ENCODE measurements at regions not wholly inside any gene's neighbourhood (a gene's known extent, or its start where the extent isn't known, plus 50 kb on each side); places are given as distances from the start of the nearest gene placed in this dataset.

- TF ChIP-seq, protein P1, sequence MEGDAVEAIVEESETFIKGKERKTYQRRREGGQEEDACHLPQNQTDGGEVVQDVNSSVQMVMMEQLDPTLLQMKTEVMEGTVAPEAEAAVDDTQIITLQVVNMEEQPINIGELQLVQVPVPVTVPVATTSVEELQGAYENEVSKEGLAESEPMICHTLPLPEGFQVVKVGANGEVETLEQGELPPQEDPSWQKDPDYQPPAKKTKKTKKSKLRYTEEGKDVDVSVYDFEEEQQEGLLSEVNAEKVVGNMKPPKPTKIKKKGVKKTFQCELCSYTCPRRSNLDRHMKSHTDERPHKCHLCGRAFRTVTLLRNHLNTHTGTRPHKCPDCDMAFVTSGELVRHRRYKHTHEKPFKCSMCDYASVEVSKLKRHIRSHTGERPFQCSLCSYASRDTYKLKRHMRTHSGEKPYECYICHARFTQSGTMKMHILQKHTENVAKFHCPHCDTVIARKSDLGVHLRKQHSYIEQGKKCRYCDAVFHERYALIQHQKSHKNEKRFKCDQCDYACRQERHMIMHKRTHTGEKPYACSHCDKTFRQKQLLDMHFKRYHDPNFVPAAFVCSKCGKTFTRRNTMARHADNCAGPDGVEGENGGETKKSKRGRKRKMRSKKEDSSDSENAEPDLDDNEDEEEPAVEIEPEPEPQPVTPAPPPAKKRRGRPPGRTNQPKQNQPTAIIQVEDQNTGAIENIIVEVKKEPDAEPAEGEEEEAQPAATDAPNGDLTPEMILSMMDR (IDR thresholded peaks at IDR 0.05; ENCODE audit: low read depth, low read length) = no peak
- H3K9me3 ChIP-seq (ENCODE audit: severe bottlenecking) = no peaks in the 10 kb centered on the region
- H3K4me3 ChIP-seq (ENCODE audit: low read depth, low read length) = no peak overlapping the region
- no peak for DNase-seq
- H3K27ac ChIP-seq = no peak overlapping the region
- no peaks in the 10 kb centered on the region for H3K36me3 ChIP-seq
- H3K27me3 ChIP-seq (ENCODE audit: insufficient read depth, low read depth, severe bottlenecking) = peaks cover 63% of the 10 kb centered on the region
These were observed 93.1 kb upstream of the PKP2 start for GRCh38 chr12:32989705-32990104.

DNA sequence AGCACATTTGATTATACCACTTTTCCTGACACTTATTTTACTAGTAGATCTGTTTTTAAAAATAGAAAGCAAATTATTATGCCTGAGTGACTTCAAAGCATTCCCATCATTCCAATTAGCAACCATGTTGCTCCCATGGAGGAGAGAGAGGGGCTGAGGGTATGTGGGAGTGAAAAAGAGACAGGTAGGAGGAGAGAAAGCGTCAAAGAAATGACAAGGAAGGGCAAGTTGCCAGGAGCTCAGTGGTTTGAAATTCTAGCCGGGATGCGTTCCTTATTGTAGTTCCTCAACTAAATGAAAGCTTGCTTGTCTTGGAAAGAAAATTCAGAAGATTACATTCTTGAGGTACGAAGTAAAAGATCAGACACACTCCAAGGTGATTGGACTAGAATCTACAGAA lies 92.4 kb upstream of the PKP2 start:
- Histone ChIP-seq H3K36me3 (no peaks in the 10 kb centered on the region), H3K4me3 (ENCODE audit: low read depth, low read length) (no peak overlapping the region), H3K27ac (no peak overlapping the region), H3K9me3 (ENCODE audit: severe bottlenecking) (no peaks in the 10 kb centered on the region), H3K27me3 (ENCODE audit: insufficient read depth, low read depth, severe bottlenecking) (peaks cover 68% of the 10 kb centered on the region)
- TF ChIP-seq, protein P1 (IDR thresholded peaks at IDR 0.05; ENCODE audit: low read depth, low read length) = no peak
- no peak for DNase-seq

DNA sequence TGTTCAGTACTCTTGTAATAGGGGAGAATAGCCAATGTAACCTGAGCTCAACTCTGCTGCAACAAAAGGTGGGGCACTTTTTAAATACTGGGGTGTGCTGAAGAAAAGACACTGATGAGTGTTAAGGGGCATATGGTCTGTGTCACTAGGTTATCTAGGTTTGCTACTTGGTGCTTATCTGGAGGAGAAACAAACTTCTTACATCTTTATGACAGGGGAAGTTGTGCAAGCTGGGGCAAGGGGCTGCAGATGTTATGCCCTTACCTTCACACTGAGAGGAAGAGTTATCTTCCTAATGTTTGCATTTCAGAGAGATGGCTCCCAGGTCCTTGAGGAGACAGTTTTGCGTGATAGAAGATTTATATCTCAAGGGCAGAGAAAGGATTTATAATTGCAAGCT lies 90.9 kb upstream of the PKP2 start:
- Histone ChIP-seq H3K27ac (no peak overlapping the region), H3K9me3 (ENCODE audit: severe bottlenecking) (no peaks in the 10 kb centered on the region), H3K4me3 (ENCODE audit: low read depth, low read length) (no peak overlapping the region), H3K36me3 (no peaks in the 10 kb centered on the region), H3K27me3 (ENCODE audit: insufficient read depth, low read depth, severe bottlenecking) (peaks cover 76% of the 10 kb centered on the region)
- no peak for DNase-seq
- TF ChIP-seq, protein P1 (IDR thresholded peaks at IDR 0.05; ENCODE audit: low read depth, low read length) = no peak

- peaks cover 75% of the 10 kb centered on the region for H3K27me3 ChIP-seq (ENCODE audit: insufficient read depth, low read depth, severe bottlenecking)
- no peaks in the 10 kb centered on the region for H3K9me3 ChIP-seq (ENCODE audit: severe bottlenecking)
- no peak overlapping the region for H3K4me3 ChIP-seq (ENCODE audit: low read depth, low read length)
- no peaks in the 10 kb centered on the region for H3K36me3 ChIP-seq
- H3K27ac ChIP-seq = no peak overlapping the region
- DNase-seq = no peak
- TF ChIP-seq, protein P1 (IDR thresholded peaks at IDR 0.05; ENCODE audit: low read depth, low read length) = no peak
These were observed 87.4 kb upstream of the PKP2 start for GRCh38 chr12:32983968-32984367.

DNA sequence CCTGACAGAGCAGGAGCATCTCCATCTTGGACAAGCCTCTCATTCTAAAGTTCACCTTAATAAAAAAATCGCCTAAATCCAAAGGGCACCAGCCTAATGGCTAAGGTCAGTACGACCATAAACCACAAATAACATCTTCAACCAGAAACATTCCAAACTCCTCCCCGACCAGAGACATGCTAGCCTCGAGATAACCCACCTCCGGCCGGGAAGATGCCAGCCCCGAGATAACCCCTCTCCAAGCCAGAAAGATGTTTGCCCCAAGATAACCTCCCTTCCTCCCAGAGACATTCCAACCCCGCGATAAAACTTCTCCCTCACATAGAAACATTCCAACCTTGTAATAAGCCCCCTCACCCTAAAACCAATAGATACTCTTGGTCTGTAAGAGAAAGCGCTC lies 86.8 kb upstream of the PKP2 start:
- Histone ChIP-seq H3K9me3 (ENCODE audit: severe bottlenecking) (no peaks in the 10 kb centered on the region), H3K36me3 (no peaks in the 10 kb centered on the region), H3K27ac (no peak overlapping the region), H3K4me3 (ENCODE audit: low read depth, low read length) (no peak overlapping the region), H3K27me3 (ENCODE audit: insufficient read depth, low read depth, severe bottlenecking) (peaks cover 71% of the 10 kb centered on the region)
- TF ChIP-seq, protein P1 (IDR thresholded peaks at IDR 0.05; ENCODE audit: low read depth, low read length) = no peak
- no peak for DNase-seq

- no peak for DNase-seq
- H3K4me3 ChIP-seq (ENCODE audit: low read depth, low read length) = no peak overlapping the region
- H3K27ac ChIP-seq = no peak overlapping the region
- no peaks in the 10 kb centered on the region for H3K9me3 ChIP-seq (ENCODE audit: severe bottlenecking)
- TF ChIP-seq, protein P1 (IDR thresholded peaks at IDR 0.05; ENCODE audit: low read depth, low read length) = no peak
- H3K36me3 ChIP-seq = no peaks in the 10 kb centered on the region
- H3K27me3 ChIP-seq (ENCODE audit: insufficient read depth, low read depth, severe bottlenecking) = peaks cover 64% of the 10 kb centered on the region
These were observed 84.6 kb upstream of the PKP2 start for GRCh38 chr12:32981139-32981538.

All from WERI-Rb-1 (cell line).